Neural progenitor cell (in vitro differentiated cells): ENCODE measurements at regions not wholly inside any gene's neighbourhood (a gene's known extent, or its start where the extent isn't known, plus 50 kb on each side); places are given as distances from the start of the nearest gene placed in this dataset.

Experiments used
- DNase-seq: peaks from one replicate; pipeline ENCODE4 v3.0.0-alpha.2; 2016; ENCODE audit warnings: low spot score
- H2AFZ ChIP-seq: fragments of 200-600 bp; sonication (generic); replicated peaks from 2 replicates; pipeline ENCODE4 v1.6.1; 2016; ENCODE audit warnings: antibody characterized with exemption
- H3F3A ChIP-seq: fragments of 200-600 bp; sonication (generic); 2 replicates; pipeline ENCODE4 v1.6.1; 2016; ENCODE audit warnings: antibody characterized with exemption, low read depth
- H3K27ac ChIP-seq: fragments of 200-600 bp; sonication (generic); 2 replicates; pipeline ENCODE4 v1.5.1; 2016; ENCODE audit warnings: mild to moderate bottlenecking
- H3K27me3 ChIP-seq: fragments of 200-600 bp; sonication (generic); 2 replicates; pipeline ENCODE4 v1.6.1; 2016; ENCODE audit warnings: mild to moderate bottlenecking, moderate library complexity
- H3K36me3 ChIP-seq: fragments of 200-600 bp; sonication (generic); 2 replicates; pipeline ENCODE4 v1.5.1; 2016
- H3K4me1 ChIP-seq: fragments of 200-600 bp; sonication (generic); 2 replicates; pipeline ENCODE4 v1.6.1; 2016; ENCODE audit warnings: mixed run types
- H3K4me2 ChIP-seq: fragments of 200-600 bp; sonication (generic); 2 replicates; pipeline ENCODE4 v1.6.1; 2016
- H3K4me3 ChIP-seq: fragments of 200-600 bp; sonication (generic); 2 replicates; pipeline ENCODE4 v1.5.1; 2016
- H3K79me2 ChIP-seq: fragments of 200-600 bp; sonication (generic); 2 replicates; pipeline ENCODE4 v1.6.1; 2016; ENCODE audit warnings: low read depth
- H3K9ac ChIP-seq: fragments of 200-600 bp; sonication (generic); 2 replicates; pipeline ENCODE4 v1.6.1; 2016
- H3K9me3 ChIP-seq: fragments of 200-600 bp; sonication (generic); 2 replicates; pipeline ENCODE4 v1.5.1; 2016; ENCODE audit warnings: low read depth
- H4K20me1 ChIP-seq: fragments of 200-600 bp; sonication (generic); 2 replicates; pipeline ENCODE4 v1.6.1; 2016; ENCODE audit warnings: low read depth
- H3K27ac Mint-ChIP-seq: 3 replicates; pipeline ENCODE4 v1.8.0; 2021; ENCODE audit warnings: mixed read lengths
- H3K27me3 Mint-ChIP-seq: 2 replicates; pipeline ENCODE4 v1.8.0; 2022; ENCODE audit warnings: low read depth, mild to moderate bottlenecking, inconsistent platforms, moderate library complexity, mixed read lengths; ENCODE audit not compliant: insufficient read depth
- H3K36me3 Mint-ChIP-seq: 3 replicates; pipeline ENCODE4 v1.8.0; 2021; ENCODE audit warnings: mixed read lengths
- H3K4me1 Mint-ChIP-seq: 3 replicates; pipeline ENCODE4 v1.8.0; 2021; ENCODE audit warnings: mixed read lengths
- H3K4me3 Mint-ChIP-seq: 3 replicates; pipeline ENCODE4 v1.8.0; 2021; ENCODE audit warnings: mild to moderate bottlenecking, moderate library complexity, mixed read lengths
- H3K9me3 Mint-ChIP-seq: 3 replicates; pipeline ENCODE4 v1.8.0; 2020; ENCODE audit warnings: mixed read lengths
- EZH2 ChIP-seq: fragments of 200-600 bp; sonication (generic); IDR thresholded peaks from 2 replicates; pipeline ENCODE4 v1.6.1; 2017; ENCODE audit warnings: antibody characterized with exemption, mild to moderate bottlenecking, moderate library complexity
- EZH2phosphoT487 ChIP-seq: fragments of 200-600 bp; sonication (generic); IDR thresholded peaks from 2 replicates; pipeline ENCODE4 v1.6.1; 2017; ENCODE audit warnings: antibody characterized with exemption
- TF ChIP-seq, protein P1 (sequence below): fragments of 200-600 bp; sonication (generic); IDR thresholded peaks from 2 replicates; pipeline ENCODE4 v1.5.1; 2017; ENCODE audit warnings: antibody characterized with exemption, mild to moderate bottlenecking

DNA sequence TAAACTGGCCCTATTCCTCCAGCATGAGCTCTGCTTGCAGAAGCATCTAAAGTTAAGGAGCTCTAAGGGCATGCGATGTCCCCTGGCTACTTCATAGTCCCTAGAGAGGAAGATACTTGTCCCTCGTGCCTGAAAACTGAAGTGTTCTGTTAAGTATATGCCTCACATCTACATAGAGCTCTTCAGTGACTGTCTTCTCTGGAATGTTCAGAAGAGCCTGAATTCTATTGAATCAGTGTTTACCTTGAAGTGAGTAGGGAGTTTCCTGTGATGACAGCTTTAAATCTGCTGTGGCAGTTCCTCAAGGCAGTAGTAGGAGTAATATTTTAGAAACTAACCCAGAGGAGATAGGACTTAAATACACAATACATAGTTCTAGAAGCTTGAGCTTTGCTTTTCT lies 111.2 kb downstream of the ZNF518B start:
- no peak overlapping the region for H3K27ac ChIP-seq
- H3K36me3 ChIP-seq, result no peaks in the 10 kb centered on the region
- DNase-seq, result no peak
- Mint-ChIP-seq H3K36me3 (no peaks in the 10 kb centered on the region), H3K27me3 (peaks cover 10% of the 10 kb centered on the region), H3K27ac (no peak overlapping the region), H3K4me3 (no peak overlapping the region), H3K9me3 (no peaks in the 10 kb centered on the region), H3K4me1 (no peaks in the 10 kb centered on the region)
- H3K27me3 ChIP-seq, result no peaks in the 10 kb centered on the region
- no peak overlapping the region for H3K9ac ChIP-seq
- no peaks in the 10 kb centered on the region for H3K79me2 ChIP-seq
- no peak overlapping the region for H2AFZ ChIP-seq
- H4K20me1 ChIP-seq, result no peaks in the 10 kb centered on the region
- H3K4me1 ChIP-seq, result no peaks in the 10 kb centered on the region
- H3K4me3 ChIP-seq, result no peak overlapping the region
- H3F3A ChIP-seq, result no peaks in the 10 kb centered on the region
- no peak for TF ChIP-seq EZH2
- no peak overlapping the region for H3K4me2 ChIP-seq
- no peaks in the 10 kb centered on the region for H3K9me3 ChIP-seq

DNA sequence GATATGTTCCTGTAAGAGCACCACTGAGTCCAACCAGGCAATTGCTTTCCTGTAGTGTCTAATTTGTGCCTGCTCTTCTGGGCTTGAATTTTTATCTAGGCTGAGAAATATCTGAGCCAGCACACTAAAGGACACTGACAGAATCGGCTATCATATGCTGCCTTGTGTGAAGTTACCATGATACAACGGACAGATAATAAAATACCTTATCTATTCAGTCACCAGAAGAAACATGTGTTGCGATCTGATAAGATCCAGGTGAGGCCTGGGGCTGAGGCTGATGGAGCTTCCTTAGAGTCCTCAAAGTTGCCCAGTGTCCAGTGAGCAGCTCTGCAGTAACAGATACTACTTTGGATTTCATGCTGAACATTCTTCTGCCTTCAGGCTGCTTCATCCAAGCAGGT lies 111.8 kb downstream of the ZNF518B start:
- H3K9me3 ChIP-seq, result no peaks in the 10 kb centered on the region
- Mint-ChIP-seq H3K27me3 (peaks cover 10% of the 10 kb centered on the region), H3K36me3 (no peaks in the 10 kb centered on the region), H3K4me3 (no peak overlapping the region), H3K4me1 (no peaks in the 10 kb centered on the region), H3K27ac (no peak overlapping the region), H3K9me3 (no peaks in the 10 kb centered on the region)
- no peaks in the 10 kb centered on the region for H3K36me3 ChIP-seq
- H3K9ac ChIP-seq, result no peak overlapping the region
- H2AFZ ChIP-seq, result no peak overlapping the region
- no peaks in the 10 kb centered on the region for H3K4me1 ChIP-seq
- no peaks in the 10 kb centered on the region for H4K20me1 ChIP-seq
- H3K79me2 ChIP-seq, result no peaks in the 10 kb centered on the region
- no peak overlapping the region for H3K4me3 ChIP-seq
- TF ChIP-seq, protein P1, sequence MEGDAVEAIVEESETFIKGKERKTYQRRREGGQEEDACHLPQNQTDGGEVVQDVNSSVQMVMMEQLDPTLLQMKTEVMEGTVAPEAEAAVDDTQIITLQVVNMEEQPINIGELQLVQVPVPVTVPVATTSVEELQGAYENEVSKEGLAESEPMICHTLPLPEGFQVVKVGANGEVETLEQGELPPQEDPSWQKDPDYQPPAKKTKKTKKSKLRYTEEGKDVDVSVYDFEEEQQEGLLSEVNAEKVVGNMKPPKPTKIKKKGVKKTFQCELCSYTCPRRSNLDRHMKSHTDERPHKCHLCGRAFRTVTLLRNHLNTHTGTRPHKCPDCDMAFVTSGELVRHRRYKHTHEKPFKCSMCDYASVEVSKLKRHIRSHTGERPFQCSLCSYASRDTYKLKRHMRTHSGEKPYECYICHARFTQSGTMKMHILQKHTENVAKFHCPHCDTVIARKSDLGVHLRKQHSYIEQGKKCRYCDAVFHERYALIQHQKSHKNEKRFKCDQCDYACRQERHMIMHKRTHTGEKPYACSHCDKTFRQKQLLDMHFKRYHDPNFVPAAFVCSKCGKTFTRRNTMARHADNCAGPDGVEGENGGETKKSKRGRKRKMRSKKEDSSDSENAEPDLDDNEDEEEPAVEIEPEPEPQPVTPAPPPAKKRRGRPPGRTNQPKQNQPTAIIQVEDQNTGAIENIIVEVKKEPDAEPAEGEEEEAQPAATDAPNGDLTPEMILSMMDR, result no peak
- TF ChIP-seq EZH2 (no peak), EZH2phosphoT487 (no peak)
- DNase-seq, result no peak
- no peaks in the 10 kb centered on the region for H3F3A ChIP-seq
- no peak overlapping the region for H3K27ac ChIP-seq
- H3K4me2 ChIP-seq, result no peak overlapping the region
- H3K27me3 ChIP-seq, result no peaks in the 10 kb centered on the region

DNA sequence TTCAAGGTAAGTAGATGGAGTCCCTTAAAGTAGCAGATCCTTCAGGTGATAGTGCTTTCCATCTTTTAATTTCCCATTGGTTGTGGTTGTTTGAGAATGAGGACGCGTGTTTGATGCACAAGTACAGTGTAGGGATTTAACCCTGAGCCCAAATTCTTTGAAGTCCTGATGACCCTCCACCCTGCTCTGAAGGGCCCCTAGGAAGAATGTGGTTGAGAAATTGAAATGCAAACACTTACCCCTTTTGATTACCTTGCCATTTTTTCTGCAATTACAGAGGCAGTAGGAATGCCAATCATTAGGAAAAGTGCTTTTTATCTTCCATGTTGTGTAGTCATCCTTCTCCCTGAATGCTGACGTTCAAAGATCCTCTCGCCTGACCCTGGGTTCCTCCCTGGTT lies 112.4 kb downstream of the ZNF518B start:
- Mint-ChIP-seq H3K9me3 (no peaks in the 10 kb centered on the region), H3K4me3 (no peak overlapping the region), H3K27ac (no peak overlapping the region), H3K36me3 (no peaks in the 10 kb centered on the region), H3K4me1 (no peaks in the 10 kb centered on the region), H3K27me3 (peaks cover 10% of the 10 kb centered on the region)
- Histone ChIP-seq H3F3A (no peaks in the 10 kb centered on the region), H2AFZ (no peak overlapping the region), H3K79me2 (no peaks in the 10 kb centered on the region), H3K27me3 (no peaks in the 10 kb centered on the region), H3K9ac (no peak overlapping the region), H3K36me3 (no peaks in the 10 kb centered on the region), H3K4me3 (no peak overlapping the region), H3K4me2 (no peak overlapping the region), H4K20me1 (no peaks in the 10 kb centered on the region), H3K27ac (no peak overlapping the region), H3K4me1 (no peaks in the 10 kb centered on the region), H3K9me3 (no peaks in the 10 kb centered on the region)
- no peak for TF ChIP-seq EZH2phosphoT487
- TF ChIP-seq EZH2, result no peak
- TF ChIP-seq, protein P1, result no peak
- no peak for DNase-seq

DNA sequence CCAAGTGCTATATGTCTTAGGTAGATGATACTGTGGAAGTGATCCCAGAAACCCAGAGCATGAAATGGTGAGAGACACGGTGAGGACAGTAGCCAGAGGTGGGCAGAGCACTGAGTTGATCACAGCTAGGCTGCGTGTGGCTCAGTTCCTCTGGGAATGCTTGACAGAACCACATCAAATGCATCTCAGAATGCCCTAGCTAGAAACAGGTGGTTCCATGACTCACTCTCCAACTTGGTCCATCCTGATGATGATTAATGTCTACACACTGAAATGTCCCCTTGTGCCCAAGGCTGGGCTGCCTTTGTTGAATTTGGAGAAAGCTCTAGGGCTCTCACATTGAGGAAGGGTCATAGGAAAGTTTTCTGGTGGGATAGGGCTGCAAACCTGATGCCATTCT lies 113.6 kb downstream of the ZNF518B start:
- Mint-ChIP-seq H3K9me3 (no peaks in the 10 kb centered on the region), H3K27ac (no peak overlapping the region), H3K36me3 (no peaks in the 10 kb centered on the region), H3K4me3 (no peak overlapping the region), H3K4me1 (no peaks in the 10 kb centered on the region), H3K27me3 (peaks cover 10% of the 10 kb centered on the region)
- Histone ChIP-seq H3K4me2 (no peak overlapping the region), H3K9ac (no peak overlapping the region), H3K4me3 (no peak overlapping the region), H3K36me3 (no peaks in the 10 kb centered on the region), H3F3A (no peaks in the 10 kb centered on the region), H3K27ac (no peak overlapping the region), H3K79me2 (no peaks in the 10 kb centered on the region), H3K9me3 (no peaks in the 10 kb centered on the region), H4K20me1 (no peaks in the 10 kb centered on the region), H3K4me1 (no peaks in the 10 kb centered on the region), H3K27me3 (no peaks in the 10 kb centered on the region), H2AFZ (no peak overlapping the region)
- TF ChIP-seq EZH2, result no peak
- TF ChIP-seq EZH2phosphoT487, result no peak
- TF ChIP-seq, protein P1, result no peak
- DNase-seq, result no peak
